ENCODE measurements at regions not wholly inside any gene's neighbourhood (a gene's known extent, or its start where the extent isn't known, plus 50 kb on each side); places are given as distances from the start of the nearest gene placed in this dataset.

GRCh38 chr13:21905486-21905885 lies 234.6 kb downstream of the FGF9 start:
- TF ChIP-seq CTCF (IDR thresholded peaks at IDR 0.05; ENCODE audit: insufficient read depth, low read depth, low read length), result no peak
- no peak for TF ChIP-seq EZH2 (IDR thresholded peaks at IDR 0.05; ENCODE audit: insufficient read depth, low read length)
